CD4-positive, alpha-beta T cell treated with Interleukin-6 for 4 hours (primary cell): ENCODE measurements at regions not wholly inside any gene's neighbourhood (a gene's known extent, or its start where the extent isn't known, plus 50 kb on each side); places are given as distances from the start of the nearest gene placed in this dataset.

Experiments used
- DNase-seq: peaks from one replicate; pipeline ENCODE4 v3.0.0-alpha.2; 2020; ENCODE audit warnings: mixed read lengths

DNA sequence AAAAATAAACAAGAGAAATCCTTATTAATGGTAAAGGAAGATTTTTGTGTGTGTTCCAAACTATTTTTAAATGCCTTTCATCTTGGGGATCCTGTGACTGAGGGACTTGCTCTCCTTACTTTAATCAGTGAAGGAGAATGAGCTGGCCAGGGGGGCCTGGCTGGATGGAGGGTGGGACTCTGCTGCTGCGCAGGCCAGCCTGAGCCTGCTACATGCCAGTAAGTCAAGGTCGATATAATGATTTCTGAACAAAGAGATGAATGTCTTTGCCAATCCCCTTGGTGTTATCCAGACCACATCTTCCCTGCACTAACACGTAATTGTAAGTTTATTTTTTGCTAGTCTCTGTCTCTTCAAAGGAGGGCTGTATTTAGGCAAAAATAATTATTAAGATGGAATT, 1679.2 kb upstream of the TENM3 start:
- DNase-seq = no peak

DNA sequence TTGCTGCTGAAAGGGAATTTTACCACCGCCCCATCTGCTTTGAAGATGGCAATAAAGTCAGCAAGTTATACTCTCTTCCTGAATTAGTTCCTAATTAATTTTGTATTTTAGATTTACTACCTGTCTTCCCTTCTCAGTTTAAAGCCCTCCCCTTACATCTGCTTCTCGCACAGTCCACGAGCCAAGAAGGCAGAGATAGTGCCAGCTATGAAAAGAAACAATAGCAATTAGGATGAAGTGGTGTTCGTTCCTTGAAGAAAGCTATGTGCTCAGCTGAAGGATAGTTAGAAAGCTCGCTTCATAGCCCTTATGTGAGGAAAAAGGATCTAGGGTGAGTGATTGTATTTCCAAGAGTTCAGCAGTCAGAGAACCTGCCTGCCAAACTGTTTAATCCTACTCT, 1678.8 kb upstream of the TENM3 start:
- DNase-seq = no peak

DNA sequence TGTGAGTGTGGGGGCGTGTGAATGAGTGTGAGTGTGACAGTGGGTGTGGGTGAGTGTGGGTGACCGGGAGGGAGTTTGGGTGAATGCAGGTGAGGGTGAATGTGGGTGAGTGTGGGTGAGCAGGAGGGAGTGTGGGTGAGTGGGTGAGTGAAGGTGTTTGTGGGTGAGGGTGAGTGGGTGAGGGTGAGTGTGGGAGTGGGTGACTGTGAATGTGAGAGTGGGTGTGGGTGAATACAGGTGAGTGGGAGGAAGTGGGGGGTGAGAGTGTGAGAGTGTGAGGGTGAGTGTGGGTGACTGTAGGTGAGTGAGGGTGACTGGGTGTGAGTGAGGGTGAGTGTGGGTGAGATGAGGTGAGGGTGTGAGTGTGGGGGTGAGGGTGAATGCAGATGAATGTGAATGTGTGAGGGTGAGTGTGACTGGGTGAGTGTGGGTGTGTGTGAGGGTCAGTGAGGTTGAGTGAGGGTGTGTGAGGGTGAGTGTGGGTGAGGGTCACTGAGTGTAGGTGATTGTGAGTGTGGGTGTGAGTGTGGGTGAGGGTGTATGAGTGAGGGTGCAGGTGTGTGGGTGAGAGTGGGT, 1677.3 kb upstream of the TENM3 start:
- DNase-seq = no peak

DNA sequence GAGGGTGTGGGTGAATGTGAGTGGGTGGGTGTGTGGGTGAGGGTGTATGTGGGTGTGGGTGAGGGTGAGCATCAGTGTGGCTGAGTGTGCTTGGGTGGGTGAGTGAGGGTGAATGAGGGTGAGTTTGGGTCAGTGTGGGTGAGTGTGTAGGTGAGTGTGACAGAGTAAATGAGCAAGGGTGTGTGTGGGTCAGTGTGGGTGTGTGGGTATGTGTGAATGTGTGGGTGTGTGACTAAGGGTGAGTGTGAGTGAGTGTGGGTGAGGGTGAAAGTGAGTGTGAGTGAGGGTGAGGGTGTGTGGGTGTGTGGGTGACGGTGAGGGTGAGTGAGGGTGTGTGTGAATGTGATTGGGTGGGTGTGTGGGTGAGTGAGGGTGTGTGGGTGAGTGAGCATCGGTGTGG, 1676.7 kb upstream of the TENM3 start:
- DNase-seq = no peak

DNA sequence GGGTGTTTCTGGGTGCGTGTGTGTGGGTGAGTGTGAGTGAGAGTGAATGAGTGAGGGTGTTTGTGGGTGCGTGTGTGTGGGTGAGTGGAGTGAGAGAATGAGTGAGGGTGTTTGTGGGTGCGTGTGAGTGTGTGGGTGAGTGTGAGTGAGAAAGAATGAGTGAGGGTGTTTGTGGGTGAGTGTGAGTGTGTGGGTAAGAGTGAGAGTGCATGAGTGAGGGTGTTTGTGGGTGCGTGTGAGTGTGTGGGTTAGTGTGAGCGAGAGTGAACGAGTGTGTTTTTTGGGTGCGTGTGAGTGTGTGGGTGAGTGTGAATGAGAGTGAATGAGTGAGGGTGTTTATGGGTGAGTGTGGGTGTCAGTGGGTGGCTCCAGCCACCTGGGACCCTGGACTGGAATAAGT, 1676.1 kb upstream of the TENM3 start:
- DNase-seq = no peak

DNA sequence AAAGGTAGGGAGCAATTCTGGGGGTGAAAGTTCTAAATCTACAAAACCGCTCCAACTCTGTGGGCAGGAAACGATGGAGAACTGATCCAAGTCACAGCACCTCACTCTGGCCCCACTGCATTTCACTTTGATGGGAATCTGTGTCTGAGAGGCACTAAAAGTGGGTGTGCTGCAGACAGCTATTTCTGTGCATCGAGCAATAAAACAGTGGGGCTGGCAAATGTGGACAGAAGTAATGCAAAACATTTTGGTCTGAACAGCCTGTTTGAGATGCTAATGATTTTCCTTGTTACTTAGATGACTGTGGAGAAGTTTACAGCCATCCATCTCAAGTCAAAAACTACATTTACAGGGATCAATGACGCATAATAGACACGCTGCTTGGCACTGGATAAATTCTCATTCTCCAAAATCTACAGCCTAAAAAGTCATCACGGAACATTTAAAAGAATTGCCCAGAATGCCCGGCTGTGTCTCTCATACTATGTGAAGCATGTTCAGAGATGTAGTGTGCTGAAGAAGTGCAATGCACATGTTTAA, 1671.6 kb upstream of the TENM3 start:
- no peak for DNase-seq

DNA sequence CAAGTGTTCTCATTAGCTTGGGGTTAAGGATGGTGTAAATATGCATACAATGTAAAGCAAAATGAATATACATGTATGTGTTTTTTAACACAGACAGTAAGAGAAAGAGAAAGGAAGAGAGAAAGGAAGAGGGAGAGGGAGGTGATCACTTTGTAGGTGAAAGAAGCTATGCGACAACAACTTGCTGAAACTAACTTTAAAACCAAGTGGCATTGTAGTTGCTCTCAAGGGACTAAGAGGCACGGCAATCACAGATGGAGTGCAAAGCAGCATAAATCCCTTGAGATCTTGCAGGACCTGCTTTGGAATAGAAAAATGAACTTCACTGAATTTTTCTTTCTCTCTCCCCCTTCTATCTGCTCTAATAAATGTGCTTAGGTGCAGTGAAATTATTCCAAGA, 1665.0 kb upstream of the TENM3 start:
- DNase-seq = no peak

DNA sequence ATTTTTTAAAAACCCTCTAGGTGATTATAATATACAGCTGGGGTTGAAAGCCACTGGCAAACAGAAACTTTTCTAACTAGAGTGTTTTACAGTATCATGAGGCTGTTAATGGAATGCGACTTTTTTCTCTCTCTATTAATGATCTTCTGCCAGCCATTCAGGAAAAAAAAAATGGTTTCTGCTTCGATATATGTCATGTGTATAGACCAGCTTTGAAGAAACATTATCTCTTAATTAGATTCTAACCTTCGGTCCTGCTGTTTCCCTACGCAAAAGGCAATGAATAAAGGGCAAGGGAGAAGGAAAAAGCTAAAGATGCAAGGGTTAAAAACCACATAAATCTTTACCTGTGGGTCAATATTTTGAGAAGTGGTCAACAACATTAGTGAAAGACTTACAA, 1662.1 kb upstream of the TENM3 start:
- no peak for DNase-seq

DNA sequence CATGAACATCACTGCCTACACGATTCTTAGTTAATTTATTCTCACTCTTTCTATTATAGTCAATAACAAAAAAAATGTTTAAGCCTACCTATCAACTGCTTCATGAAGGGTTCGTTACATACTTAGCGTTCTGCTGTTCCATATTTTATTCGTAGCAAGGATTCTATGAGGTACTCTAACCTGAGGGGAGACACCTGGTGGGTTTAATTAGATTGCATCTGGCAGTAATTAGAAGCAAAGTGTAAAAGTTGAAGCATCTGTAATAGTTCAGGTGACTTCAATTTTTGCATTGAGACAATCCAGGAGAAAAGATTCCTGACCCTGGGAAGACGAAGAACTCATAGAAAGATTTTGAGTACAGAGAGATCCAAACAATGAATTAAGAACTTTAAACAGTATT, 1655.8 kb upstream of the TENM3 start:
- DNase-seq = no peak

DNA sequence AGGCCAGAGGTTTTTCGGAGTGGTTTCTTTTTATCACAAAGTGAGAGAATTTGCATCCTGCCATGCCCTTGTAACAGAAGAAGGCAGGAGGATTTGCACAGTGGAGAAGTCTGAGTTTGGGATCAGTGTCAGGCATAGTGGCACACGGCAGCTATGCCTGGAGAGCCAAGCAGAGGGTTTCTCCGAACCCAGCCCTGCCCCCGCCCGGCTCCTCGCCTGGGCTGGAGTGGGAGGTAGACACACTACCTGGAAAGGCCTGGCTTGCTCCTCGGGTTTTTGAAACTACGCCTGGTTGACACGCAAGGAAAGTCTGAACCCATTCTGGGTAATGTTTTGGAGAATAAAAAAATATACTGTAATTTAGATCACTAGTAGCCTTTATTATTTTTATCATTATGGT, 1653.6 kb upstream of the TENM3 start:
- DNase-seq = no peak

DNA sequence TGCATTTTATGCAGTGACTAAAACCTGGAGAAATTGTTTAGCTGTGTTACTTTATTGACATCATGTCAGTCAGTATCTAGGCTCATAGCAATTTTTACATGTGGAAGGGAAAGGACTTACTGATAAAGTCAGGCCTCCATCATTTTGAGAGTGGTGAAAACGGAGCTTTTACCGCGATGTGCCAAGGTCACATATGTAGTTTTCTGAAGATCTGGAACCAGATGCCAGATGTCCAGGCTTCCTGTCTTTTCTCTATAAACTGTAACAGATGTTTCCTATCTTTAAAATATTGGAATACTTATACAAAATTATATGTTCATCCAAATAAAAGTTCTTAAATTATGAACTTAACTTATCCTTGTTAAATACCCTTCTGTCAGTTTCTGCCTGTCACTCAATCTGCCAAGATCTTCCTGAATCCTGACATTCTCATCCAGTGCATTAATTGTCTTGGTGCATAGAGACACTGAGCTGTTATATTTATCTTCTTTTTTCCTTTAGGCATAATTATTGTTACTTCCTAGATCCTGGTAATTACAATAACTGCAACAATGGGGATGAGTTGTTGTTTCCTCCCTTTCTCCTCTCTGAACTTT, 1646.2 kb upstream of the TENM3 start:
- DNase-seq = no peak

DNA sequence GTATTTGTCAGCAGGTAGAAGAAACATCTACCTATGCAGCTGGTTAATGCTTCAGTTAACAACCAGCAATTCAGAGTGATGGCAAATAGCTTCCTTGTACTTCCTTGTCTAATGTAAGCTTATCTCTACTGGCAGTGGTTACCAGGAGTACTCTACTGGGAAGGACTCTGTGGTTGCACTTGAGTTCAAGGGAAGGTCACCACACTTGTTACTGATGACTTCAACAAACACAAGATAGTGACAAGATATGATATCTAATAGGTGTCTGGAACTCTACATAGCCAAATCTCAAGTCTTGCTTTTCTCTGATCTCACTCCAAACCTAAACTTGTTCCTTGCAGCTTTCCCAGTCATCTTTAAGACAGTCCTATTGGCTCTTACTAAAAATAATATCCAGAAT, 1644.9 kb upstream of the TENM3 start:
- DNase-seq = no peak

DNA sequence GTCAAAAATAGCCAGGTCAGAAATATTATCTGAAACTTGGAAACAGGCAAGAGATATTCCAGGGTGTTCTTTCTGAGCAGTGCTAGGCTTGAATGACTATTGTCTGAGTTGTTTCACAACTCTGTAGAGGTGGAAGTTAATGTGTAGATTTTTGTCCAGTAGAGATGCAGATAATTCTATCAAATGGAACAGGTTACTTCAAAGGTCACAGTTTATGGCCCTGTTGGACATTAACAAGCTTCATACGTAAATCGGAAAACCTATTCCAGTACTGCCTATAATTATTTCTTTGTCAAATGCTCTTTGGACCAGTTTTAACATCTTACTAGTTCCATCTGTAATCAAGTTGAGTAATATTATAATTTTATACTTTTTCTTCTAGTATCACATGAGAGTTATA, 1639.4 kb upstream of the TENM3 start:
- DNase-seq = no peak

DNA sequence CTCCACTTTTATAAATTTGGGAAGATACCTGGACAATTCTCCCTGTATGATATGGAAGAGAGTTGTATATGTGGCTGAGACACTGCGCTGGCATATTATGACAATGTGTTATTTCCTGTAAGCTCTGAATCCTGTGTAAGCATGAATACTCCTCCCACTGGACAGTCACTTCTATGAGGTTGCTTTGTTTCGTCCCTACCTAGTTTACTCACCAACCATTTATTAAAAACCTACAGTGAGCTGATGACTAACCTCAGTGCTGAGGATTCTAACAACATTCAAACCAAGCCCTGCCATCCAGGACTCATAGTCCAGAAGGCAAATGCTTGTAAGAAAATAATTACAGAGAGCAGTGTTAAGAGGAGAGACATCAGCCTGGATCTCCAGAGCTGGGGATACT, 1632.9 kb upstream of the TENM3 start:
- DNase-seq = no peak

DNA sequence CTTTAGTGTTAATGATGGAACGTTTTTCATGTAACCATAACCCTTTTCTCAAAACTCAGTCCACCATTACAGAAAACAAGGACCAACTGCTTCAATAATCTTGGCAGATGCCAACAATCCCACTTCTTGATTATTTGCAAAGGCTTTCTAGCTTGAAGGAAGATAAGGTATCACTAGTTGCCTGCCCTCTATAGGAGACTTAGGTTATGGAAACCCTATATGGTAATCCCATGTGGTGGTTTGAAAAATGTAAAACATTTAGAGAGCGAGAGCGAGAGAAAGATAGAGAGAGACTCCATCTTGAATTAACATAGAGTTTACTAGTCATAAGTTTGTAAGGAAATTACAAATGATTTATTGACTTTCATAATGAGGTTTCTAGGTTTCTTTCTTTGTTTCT, 1627.5 kb upstream of the TENM3 start:
- no peak for DNase-seq

DNA sequence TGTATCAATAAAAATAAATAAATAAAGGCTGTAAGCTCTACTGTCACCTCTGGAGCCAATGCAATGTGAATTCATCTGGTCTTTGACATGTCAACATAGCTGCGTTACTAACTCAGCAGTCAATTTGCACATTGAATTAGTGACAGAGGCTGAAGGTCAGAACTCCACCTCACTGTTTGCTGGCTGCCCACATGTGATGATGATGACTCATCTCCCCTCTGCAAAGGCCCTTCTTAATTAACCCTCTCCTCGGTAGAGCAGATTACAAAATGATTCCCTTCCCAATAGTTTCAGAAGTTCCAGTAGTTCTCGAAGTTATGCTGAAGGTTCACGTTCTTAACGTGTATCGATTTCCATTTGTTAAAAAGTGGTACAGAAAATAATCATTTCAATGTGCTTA, 1626.0 kb upstream of the TENM3 start:
- DNase-seq = no peak

DNA sequence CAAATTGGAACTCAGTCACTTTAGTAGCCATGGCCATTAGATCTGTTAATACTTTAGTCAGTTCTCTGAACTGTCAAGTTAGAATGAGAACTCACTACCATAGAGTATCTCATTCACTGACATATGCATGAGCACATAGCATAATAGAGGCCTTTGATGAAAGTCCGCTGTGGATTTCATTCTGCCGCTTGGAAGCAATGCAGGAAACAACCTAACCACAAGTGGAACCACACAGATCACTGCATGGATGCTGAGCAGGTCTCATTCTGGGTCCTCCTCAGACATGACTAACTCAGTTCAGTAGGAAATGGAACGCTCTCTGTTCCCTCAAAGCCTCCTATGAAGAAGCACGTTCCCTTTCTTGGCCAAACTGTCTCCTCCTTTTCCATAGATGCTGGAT, 1624.8 kb upstream of the TENM3 start:
- no peak for DNase-seq

DNA sequence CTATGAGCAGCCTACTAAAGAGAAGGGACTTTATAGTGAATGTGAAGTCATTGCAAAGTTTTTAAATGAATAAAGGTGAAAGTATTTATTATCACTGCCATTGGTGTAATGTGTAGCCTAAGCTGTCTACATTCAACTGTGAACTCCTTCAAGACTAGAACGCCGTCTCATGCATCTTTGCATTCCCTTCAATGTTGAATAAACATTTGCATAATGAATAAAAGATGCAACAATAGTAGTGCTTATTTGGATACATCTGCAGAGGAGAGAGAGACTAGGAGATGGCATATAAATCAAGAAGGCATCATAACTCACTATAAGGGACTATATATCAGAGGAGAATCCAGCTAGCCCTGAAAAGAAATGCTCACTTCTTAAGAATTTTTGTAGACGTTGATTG, 1623.8 kb upstream of the TENM3 start:
- DNase-seq = no peak

DNA sequence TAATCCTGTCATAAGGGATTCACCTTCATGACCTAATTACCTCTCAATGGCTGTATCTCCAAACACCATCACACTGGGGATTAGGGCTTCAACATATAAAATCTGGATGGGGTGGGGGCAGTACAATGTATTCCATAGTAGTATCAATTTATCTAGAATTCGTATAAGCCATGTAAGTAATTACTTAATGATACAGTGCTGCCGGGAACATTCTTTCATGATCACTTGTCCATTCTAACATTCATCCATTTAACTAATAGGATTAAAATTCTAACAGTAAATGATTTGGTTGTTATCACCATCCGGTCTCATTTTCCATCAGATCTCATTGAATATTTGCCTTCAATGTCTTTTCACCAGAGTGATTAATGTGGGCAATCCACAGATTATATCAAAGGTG, 1620.9 kb upstream of the TENM3 start:
- no peak for DNase-seq

DNA sequence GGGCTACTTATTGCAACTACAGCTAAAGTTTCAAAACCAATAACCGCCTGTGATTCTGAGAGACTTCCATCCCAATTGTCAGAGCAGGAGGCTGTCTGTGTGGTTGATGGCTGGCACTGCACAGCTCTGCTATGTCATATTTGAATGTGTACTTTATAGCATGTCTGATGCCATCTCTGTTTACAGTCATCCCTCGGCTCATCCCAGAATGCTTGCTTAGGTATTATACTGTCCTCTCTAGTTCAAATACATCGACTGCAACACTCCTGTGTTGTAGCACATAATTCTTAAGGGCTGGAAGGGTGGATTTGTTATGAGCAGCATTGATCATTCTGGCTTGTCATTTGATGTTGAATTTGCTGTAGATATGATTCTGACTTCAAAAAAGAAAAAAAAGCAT, 1617.5 kb upstream of the TENM3 start:
- DNase-seq = no peak

DNA sequence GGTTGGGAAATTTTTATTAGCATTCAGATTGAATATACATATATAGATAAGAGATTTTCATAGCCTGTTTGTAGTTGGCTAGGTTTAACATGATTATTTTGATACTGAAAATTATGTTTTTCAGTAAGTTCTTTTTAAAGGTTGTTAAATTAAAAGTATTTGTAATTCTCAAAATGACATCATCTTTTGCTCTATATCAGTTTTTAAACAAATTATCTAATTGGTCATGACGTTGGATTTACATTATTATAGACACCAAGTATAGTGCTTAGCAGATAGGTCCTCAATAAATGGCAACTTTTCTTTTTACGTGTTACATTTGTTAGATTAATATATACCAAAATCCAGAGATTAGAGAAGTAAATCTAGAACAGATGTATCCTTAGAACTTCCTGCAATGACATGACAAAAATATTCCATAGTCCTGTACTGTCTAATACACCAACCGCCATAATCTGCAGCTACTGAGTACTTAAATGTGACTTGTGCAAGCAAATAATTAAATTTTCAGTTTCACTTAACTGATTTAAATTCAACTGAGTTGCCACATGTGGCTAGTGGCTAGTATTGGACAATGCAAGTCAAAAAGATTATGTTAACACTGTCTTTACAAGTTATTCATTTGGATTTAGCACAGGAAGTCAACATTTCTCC, 1613.1 kb upstream of the TENM3 start:
- no peak for DNase-seq

DNA sequence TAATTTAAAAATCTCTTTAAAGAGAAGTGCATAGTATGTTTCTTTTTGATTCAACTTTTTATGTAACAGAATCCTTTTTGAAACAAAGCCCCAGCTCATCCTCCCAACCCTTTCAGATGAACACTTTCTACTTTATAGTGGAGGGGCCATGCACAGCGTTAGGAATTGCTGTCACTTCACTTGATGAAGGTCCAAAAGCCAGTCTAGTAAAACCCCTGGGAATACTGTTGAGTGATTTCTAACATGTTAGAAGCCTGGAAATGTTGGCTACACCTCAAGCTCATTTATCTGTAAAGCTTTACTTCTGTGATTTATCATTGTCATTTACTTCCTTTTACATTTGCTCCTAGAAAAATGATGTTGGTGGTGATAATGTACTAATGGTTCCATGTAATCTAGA, 1608.9 kb upstream of the TENM3 start:
- DNase-seq = no peak

DNA sequence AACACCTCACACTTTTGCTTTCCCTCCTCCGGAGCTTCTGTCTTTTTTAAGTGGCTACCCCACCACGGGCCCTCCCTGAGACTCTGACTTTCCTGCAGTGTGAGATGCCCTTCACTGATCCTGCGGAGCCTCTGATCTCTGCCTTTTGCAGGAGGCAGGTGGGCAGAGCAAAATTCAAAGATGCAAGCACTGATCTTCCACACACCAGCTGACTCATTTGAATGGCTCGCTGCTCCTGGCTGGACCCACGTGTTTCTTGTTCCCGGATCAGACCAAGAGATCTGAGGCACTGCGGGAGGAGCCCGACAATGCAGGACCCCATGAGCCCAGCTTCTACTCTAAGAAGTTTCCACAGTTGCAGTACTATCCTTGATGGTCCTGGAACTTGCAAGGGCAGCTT, 1607.9 kb upstream of the TENM3 start:
- DNase-seq = no peak

DNA sequence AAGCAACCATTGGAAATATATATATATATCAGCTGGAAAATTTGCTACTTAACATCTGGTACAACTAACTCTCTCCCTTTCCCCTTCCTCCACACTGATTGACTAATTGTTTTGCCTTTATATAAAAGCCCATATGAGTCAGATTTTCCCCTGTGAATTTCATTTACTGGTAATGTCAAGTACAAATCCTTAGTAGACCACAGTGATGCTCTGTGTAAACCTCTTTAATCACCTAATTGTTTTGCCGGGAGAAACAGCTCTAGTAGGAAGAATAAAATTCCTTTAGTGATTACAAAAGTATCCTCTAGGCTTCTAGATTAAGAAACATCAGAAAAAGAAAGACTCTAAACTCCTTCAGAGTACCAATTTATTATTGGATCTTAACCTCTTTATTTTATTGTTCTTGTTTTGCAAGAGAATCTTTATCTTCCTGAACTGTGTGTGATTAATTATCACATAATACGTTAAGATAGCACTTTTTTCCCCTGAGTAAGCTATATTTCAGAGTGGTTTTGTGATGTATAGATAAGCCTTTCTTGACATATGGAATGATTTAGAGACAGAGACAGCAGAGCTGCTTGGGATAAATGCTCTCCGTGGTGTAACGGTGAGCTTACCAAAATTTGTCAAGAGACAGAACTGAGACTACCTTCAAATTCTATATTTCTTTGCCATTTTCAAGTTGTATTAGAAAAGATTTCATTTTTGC, 1606.4 kb upstream of the TENM3 start:
- DNase-seq = no peak
